Activated T-cell treated with anti-CD3 and anti-CD28 coated beads, Interleukin-2, amount 50 U/mL, for 4 hours (primary cell): ENCODE measurements at regions not wholly inside any gene's neighbourhood (a gene's known extent, or its start where the extent isn't known, plus 50 kb on each side); places are given as distances from the start of the nearest gene placed in this dataset.

Source experiments
- ATAC-seq, 2 donors: fragments of 200-7000 bp; cut with Tn5 transposase; one replicate each; pipeline ENCODE4 v1.10.0; 2021
- DNase-seq: peaks from one replicate; pipeline ENCODE4 v3.0.0-alpha.2; 2020
- H3K27me3 Mint-ChIP-seq: one replicate; pipeline ENCODE4 v1.8.0; 2021; ENCODE audit warnings: low read depth, mixed read lengths
- H3K36me3 Mint-ChIP-seq: one replicate; pipeline ENCODE4 v1.8.0; 2022; ENCODE audit warnings: mixed read lengths; ENCODE audit not compliant: insufficient read depth
- H3K4me1 Mint-ChIP-seq: one replicate; pipeline ENCODE4 v1.8.0; 2021; ENCODE audit warnings: low read depth, mixed read lengths
- H3K4me3 Mint-ChIP-seq: one replicate; pipeline ENCODE4 v1.8.0; 2021; ENCODE audit warnings: mild to moderate bottlenecking, moderate library complexity, mixed read lengths
- H3K9me3 Mint-ChIP-seq: one replicate; pipeline ENCODE4 v1.8.0; 2021; ENCODE audit warnings: mixed read lengths

DNA sequence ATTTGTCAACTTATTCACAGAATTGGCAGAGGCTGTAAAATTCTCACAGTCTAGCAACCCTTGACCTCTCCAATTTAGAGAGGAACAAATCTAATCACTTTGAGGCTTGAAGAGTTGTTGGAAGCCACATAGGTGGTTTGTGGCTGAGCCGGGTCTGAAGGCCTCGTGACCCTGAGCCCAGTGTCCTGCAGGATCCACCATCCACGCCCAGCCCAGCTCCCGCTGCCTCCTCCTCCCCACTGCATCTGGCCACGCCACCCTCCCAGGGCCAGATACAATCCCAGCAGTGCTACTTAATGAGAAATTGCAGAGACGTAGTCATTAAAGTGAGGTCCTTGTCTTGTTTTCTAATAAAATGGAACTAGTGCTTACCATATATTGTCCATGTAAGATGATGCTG, 81.4 kb upstream of the SHH start:
- no peak overlapping the region for H3K4me3 Mint-ChIP-seq
- no peaks in the 10 kb centered on the region for H3K9me3 Mint-ChIP-seq
- H3K36me3 Mint-ChIP-seq: no peaks in the 10 kb centered on the region
- DNase-seq (no peak), ATAC-seq (no peak)
- no peaks in the 10 kb centered on the region for H3K27me3 Mint-ChIP-seq
- H3K4me1 Mint-ChIP-seq: no peaks in the 10 kb centered on the region

DNA sequence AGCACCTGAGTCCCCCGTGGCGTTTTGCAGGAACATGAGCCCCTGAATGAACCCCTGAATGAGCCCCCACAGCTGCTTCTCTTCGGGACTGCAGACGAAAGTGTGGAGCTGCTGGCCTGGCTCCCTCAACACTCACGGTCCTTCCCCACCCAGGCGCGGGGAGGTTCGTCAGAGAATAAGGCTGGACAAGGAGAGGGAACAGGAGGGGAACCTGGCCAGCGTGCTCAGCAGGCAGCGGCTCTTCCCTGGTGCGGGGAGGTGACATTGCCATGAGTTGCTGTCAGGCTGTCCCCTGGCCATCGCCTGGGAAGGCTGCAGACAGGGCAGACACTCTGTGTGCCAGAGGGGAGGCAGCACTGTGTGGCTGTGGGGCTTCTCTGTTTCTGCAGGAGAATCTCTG, 80.9 kb upstream of the SHH start:
- no peak for ATAC-seq
- Mint-ChIP-seq H3K9me3 (no peaks in the 10 kb centered on the region), H3K4me1 (no peaks in the 10 kb centered on the region), H3K36me3 (no peaks in the 10 kb centered on the region), H3K27me3 (no peaks in the 10 kb centered on the region), H3K4me3 (no peak overlapping the region)
- no peak for DNase-seq

GRCh38 chr7:155889636-155890511, 77.6 kb upstream of the SHH start:
- DNase-seq (no peak), ATAC-seq (no peak)
- Mint-ChIP-seq H3K27me3 (peaks cover 6% of the 10 kb centered on the region), H3K9me3 (no peaks in the 10 kb centered on the region), H3K36me3 (no peaks in the 10 kb centered on the region), H3K4me3 (no peak overlapping the region), H3K4me1 (no peaks in the 10 kb centered on the region)

GRCh38 chr7:155887174-155887525, 74.9 kb upstream of the SHH start:
- no peak for ATAC-seq
- H3K27me3 Mint-ChIP-seq: peaks cover 6% of the 10 kb centered on the region
- no peak for DNase-seq
- no peaks in the 10 kb centered on the region for H3K4me1 Mint-ChIP-seq
- no peak overlapping the region for H3K4me3 Mint-ChIP-seq
- H3K9me3 Mint-ChIP-seq: no peaks in the 10 kb centered on the region
- H3K36me3 Mint-ChIP-seq: no peaks in the 10 kb centered on the region

GRCh38 chr7:155886391-155887173, 74.3 kb upstream of the SHH start:
- Mint-ChIP-seq H3K27me3 (peaks cover 6% of the 10 kb centered on the region), H3K9me3 (no peaks in the 10 kb centered on the region), H3K4me1 (no peaks in the 10 kb centered on the region), H3K4me3 (no peak overlapping the region), H3K36me3 (no peaks in the 10 kb centered on the region)
- no peak for DNase-seq
- no peak for ATAC-seq

- Mint-ChIP-seq H3K36me3 (no peaks in the 10 kb centered on the region), H3K4me3 (no peak overlapping the region), H3K9me3 (no peaks in the 10 kb centered on the region), H3K27me3 (peaks cover 6% of the 10 kb centered on the region), H3K4me1 (no peaks in the 10 kb centered on the region)
- no peak for DNase-seq
- ATAC-seq: no peak
Measured at GRCh38 chr7:155885167-155886155, 73.2 kb upstream of the SHH start.

GRCh38 chr7:155884225-155885166, 72.2 kb upstream of the SHH start:
- DNase-seq (no peak), ATAC-seq (no peak)
- Mint-ChIP-seq H3K36me3 (no peaks in the 10 kb centered on the region), H3K9me3 (no peaks in the 10 kb centered on the region), H3K27me3 (peaks cover 6% of the 10 kb centered on the region), H3K4me3 (no peak overlapping the region), H3K4me1 (no peaks in the 10 kb centered on the region)

DNA sequence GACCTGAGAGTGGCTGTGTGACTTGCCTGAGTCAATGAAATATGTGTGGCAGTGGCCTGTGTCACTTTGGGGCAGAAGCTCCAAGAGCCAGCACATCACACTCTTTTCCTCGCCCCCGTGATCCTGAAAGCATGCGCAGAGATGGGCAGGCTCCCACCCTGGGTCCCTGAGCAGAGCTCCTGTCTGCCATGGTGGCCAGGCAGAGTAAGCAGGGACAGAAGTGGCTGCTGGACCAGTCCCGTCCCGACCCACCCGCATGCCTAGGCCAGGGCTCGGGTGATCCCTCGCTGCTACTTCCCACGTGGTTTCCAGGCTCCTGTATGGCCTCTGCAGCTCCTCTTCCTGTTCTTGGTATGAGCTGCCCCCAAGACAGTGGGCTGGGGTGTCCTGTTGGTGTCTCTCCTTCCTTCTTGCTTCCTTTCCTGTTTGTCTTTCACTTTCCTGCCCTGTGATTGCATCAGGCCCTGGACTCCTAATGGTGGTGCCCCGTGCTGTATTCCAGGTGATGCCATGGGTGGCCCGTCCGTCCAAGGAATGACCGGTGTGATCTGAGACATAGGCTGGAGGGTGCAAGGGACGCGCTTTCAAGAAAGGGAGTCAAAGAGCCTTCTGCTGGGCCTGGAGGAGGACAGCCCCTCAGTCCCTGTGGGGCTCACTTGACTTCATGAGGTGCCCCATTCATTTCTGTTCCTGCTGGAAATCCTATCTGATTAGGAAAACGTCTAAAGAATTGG, 71.4 kb upstream of the SHH start:
- ATAC-seq: no peak
- H3K4me3 Mint-ChIP-seq: no peak overlapping the region
- H3K9me3 Mint-ChIP-seq: no peaks in the 10 kb centered on the region
- H3K36me3 Mint-ChIP-seq: no peaks in the 10 kb centered on the region
- no peaks in the 10 kb centered on the region for H3K4me1 Mint-ChIP-seq
- peaks cover 6% of the 10 kb centered on the region for H3K27me3 Mint-ChIP-seq
- DNase-seq: no peak

DNA sequence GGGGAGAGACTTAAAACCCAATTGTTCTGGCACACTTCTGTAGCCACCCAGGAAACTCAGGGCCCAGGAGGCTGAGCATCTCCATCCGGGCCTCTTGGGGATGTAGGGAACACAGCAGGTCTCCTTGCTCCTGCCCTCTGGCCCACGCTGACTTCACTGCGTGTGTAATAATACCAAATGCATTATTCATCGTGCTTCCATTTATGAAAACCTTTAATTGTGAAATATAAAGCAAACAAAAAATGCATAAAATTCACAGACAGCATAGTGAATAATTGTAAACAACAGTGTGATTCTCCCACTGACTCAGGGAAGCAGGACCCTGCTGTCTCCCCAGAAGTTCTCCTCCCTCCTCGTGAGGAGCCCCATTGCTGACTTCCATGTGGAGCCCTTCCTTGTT, 70.3 kb upstream of the SHH start:
- Mint-ChIP-seq H3K27me3 (peaks cover 4% of the 10 kb centered on the region), H3K4me1 (no peaks in the 10 kb centered on the region), H3K4me3 (no peak overlapping the region), H3K9me3 (no peaks in the 10 kb centered on the region), H3K36me3 (no peaks in the 10 kb centered on the region)
- no peak for DNase-seq
- ATAC-seq: no peak

- peaks cover 3% of the 10 kb centered on the region for H3K27me3 Mint-ChIP-seq
- no peaks in the 10 kb centered on the region for H3K4me1 Mint-ChIP-seq
- H3K9me3 Mint-ChIP-seq: no peaks in the 10 kb centered on the region
- no peak for ATAC-seq
- DNase-seq: no peak
- H3K36me3 Mint-ChIP-seq: no peaks in the 10 kb centered on the region
- no peak overlapping the region for H3K4me3 Mint-ChIP-seq
Measured at GRCh38 chr7:155881471-155882350, 69.4 kb upstream of the SHH start.

GRCh38 chr7:155880721-155881120, 68.5 kb upstream of the SHH start:
- DNase-seq (no peak), ATAC-seq (no peak)
- H3K27me3 Mint-ChIP-seq: no peaks in the 10 kb centered on the region
- no peaks in the 10 kb centered on the region for H3K9me3 Mint-ChIP-seq
- no peaks in the 10 kb centered on the region for H3K4me1 Mint-ChIP-seq
- H3K4me3 Mint-ChIP-seq: no peak overlapping the region
- no peaks in the 10 kb centered on the region for H3K36me3 Mint-ChIP-seq

DNA sequence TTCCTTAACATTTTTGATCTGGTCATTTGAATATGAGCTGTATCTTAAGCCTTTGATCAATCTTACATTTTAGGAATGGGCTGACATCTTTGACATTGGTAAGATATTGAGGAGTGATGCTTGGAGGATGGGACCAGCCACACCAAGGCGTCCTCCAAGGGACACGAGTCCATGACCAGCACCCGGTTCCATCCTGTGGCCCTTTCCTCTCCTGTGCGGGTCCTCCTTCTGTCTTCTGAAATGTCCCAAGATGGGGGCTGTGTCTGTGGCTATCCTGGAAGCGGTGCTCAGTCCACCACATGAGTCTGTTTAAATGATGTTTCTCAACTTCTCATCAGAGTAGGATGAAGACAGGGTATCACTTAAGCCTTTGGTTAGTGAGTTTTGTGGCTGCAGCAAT, 67.3 kb upstream of the SHH start:
- no peaks in the 10 kb centered on the region for H3K27me3 Mint-ChIP-seq
- ATAC-seq (no peak), DNase-seq (no peak)
- H3K4me1 Mint-ChIP-seq: no peaks in the 10 kb centered on the region
- no peaks in the 10 kb centered on the region for H3K36me3 Mint-ChIP-seq
- H3K4me3 Mint-ChIP-seq: no peak overlapping the region
- no peaks in the 10 kb centered on the region for H3K9me3 Mint-ChIP-seq
